NCI-H1694 treated with DMSO at 0.1 percent for 48 hours (cell line): ENCODE measurements at regions not wholly inside any gene's neighbourhood (a gene's known extent, or its start where the extent isn't known, plus 50 kb on each side); places are given as distances from the start of the nearest gene placed in this dataset.

Experiments used
- DNase-seq: peaks from one replicate; lab custom pipeline; 2025; lab: John Stamatoyannopoulos, UW

GRCh38 chr11:130641876-130642275 lies 193.4 kb downstream of the ADAMTS15 start:
- no peak for DNase-seq

GRCh38 chr11:130642994-130643393 lies 194.5 kb downstream of the ADAMTS15 start:
- DNase-seq, result no peak

- DNase-seq, result no peak
These were observed 195.7 kb downstream of the ADAMTS15 start for GRCh38 chr11:130644187-130644586.

- no peak for DNase-seq
These were observed 196.9 kb downstream of the ADAMTS15 start for GRCh38 chr11:130645164-130645842.

- DNase-seq, result no peak
These were observed 197.4 kb downstream of the ADAMTS15 start for GRCh38 chr11:130645843-130646197.

GRCh38 chr11:130646881-130647280 lies 198.4 kb downstream of the ADAMTS15 start:
- DNase-seq, result no peak

GRCh38 chr11:130647371-130647770 lies 198.9 kb downstream of the ADAMTS15 start:
- DNase-seq, result no peak

GRCh38 chr11:130649801-130650200 lies 201.4 kb downstream of the ADAMTS15 start:
- no peak for DNase-seq

GRCh38 chr11:130650456-130651030 lies 202.1 kb downstream of the ADAMTS15 start:
- no peak for DNase-seq

- peak; percentile 38 for DNase-seq
These were observed 202.8 kb downstream of the ADAMTS15 start for GRCh38 chr11:130651066-130651855.

- peak; percentile 5 for DNase-seq
These were observed 204.4 kb downstream of the ADAMTS15 start for GRCh38 chr11:130652671-130653335.

- peak; percentile 62 for DNase-seq
These were observed 205.6 kb downstream of the ADAMTS15 start for GRCh38 chr11:130653838-130654636.

GRCh38 chr11:130655300-130655699 lies 206.9 kb downstream of the ADAMTS15 start:
- no peak for DNase-seq

GRCh38 chr11:130666781-130667251 lies 218.4 kb downstream of the ADAMTS15 start:
- no peak for DNase-seq

GRCh38 chr11:130668751-130669150 lies 220.3 kb downstream of the ADAMTS15 start:
- DNase-seq, result no peak

- DNase-seq, result no peak
These were observed 221.8 kb downstream of the ADAMTS15 start for GRCh38 chr11:130670200-130670599.

GRCh38 chr11:130671801-130672700 lies 223.6 kb downstream of the ADAMTS15 start:
- DNase-seq, result no peak

GRCh38 chr11:130672911-130673310 lies 224.5 kb downstream of the ADAMTS15 start:
- DNase-seq, result no peak

GRCh38 chr11:130673698-130674097 lies 225.3 kb downstream of the ADAMTS15 start:
- DNase-seq, result no peak

GRCh38 chr11:130674686-130675308 lies 226.4 kb downstream of the ADAMTS15 start:
- DNase-seq, result no peak
